Heart left ventricle (tissue), 13 donors: ENCODE measurements at regions not wholly inside any gene's neighbourhood (a gene's known extent, or its start where the extent isn't known, plus 50 kb on each side); places are given as distances from the start of the nearest gene placed in this dataset.
"Not testable (repeated sequence)": the region's sequence is repeated elsewhere in the genome, so short reads cannot be mapped to it uniquely, and the experiment has no call there.

Experiments used
- CTCF ChIP-seq, 12 donors: fragments of 200-600 bp; sonication (generic) in 4 of 12; IDR thresholded peaks; one replicate each; pipeline versions ENCODE4 v1.5.0 to v1.8.0; 2018 to 2022; ENCODE audit warnings: antibody characterized with exemption in 12 of 12, mild to moderate bottlenecking in 5 of 12
- POLR2A ChIP-seq, 2 donors: fragments of 450-650 bp; IDR thresholded peaks; one replicate each; pipeline ENCODE4 v1.6.1; 2017; ENCODE audit warnings: antibody characterized with exemption in 2 of 2, mild to moderate bottlenecking in 2 of 2, moderate library complexity in 2 of 2
- donor health status: ischemic (EF 13 %, LVEDD 7.1; RV severe dilation, severe dysfunction).
- donor health status: DM: no; HTN: yes; CAD: no.
- donor health status: DM: no; HTN: no; CAD: no.
- donor health status: ischemic (EF 25% LVEDD 6.9; RV normal size, moderate dysfunction).
- donor health status: ischemic (EF 25% LVEDD 5.7; RV mildly dilated, moderate dysfunction).
- donor health status: ischemic (EF 35%, LVEDD 5.7; RV mildly dilated, moderate dysfunction).
- donor health status: nonischemic (EF 11% LVEDD 7.7; RV severe dilation, severe dysfunction).
- donor health status: DM: yes; HTN: yes; CAD: no.
- donor health status: PGD.
- donor health status: ischemic (EF 29% LVEDD 5.4; RV normal size, mild dysfunction).
- donor health status: nonischemic (EF 23%, LVEDD 6.1; RV moderate dilation, normal function).

- not testable (repeated sequence) for TF ChIP-seq CTCF, POLR2A (IDR thresholded peaks at IDR 0.05)
Observed at GRCh38 chr9:42350412-42350811, 167.0 kb downstream of the SPATA31A6 start.
